Adrenal gland (tissue), 5 donors: ENCODE measurements at regions not wholly inside any gene's neighbourhood (a gene's known extent, or its start where the extent isn't known, plus 50 kb on each side); places are given as distances from the start of the nearest gene placed in this dataset.

ENCODE experiments used
- POLR2A ChIP-seq, 2 donors: fragments of 450-650 bp; IDR thresholded peaks; one replicate each; pipeline ENCODE4 v1.6.1; 2017; ENCODE audit warnings: antibody characterized with exemption in 2 of 2, mild to moderate bottlenecking in 2 of 2, moderate library complexity in 1 of 2
- TF ChIP-seq, protein P1 (sequence below), 6 experiments: fragments of 450-650 bp in 4 of 6; fragments of 200-600 bp in 2 of 6; sonication (generic) in 1 of 6; IDR thresholded peaks; 1 replicate in 5 of 6; 2 replicates in 1 of 6; pipeline versions ENCODE4 v1.5.1 to v1.8.0; 2016 to 2021; ENCODE audit warnings: antibody characterized with exemption in 6 of 6, mild to moderate bottlenecking in 2 of 6, moderate library complexity in 1 of 6
- donor health status: DM: no; HTN: no; CAD: no.

- TF ChIP-seq, protein P1, sequence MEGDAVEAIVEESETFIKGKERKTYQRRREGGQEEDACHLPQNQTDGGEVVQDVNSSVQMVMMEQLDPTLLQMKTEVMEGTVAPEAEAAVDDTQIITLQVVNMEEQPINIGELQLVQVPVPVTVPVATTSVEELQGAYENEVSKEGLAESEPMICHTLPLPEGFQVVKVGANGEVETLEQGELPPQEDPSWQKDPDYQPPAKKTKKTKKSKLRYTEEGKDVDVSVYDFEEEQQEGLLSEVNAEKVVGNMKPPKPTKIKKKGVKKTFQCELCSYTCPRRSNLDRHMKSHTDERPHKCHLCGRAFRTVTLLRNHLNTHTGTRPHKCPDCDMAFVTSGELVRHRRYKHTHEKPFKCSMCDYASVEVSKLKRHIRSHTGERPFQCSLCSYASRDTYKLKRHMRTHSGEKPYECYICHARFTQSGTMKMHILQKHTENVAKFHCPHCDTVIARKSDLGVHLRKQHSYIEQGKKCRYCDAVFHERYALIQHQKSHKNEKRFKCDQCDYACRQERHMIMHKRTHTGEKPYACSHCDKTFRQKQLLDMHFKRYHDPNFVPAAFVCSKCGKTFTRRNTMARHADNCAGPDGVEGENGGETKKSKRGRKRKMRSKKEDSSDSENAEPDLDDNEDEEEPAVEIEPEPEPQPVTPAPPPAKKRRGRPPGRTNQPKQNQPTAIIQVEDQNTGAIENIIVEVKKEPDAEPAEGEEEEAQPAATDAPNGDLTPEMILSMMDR (IDR thresholded peaks at IDR 0.05) = no peak
- TF ChIP-seq POLR2A (IDR thresholded peaks at IDR 0.05) = no peak
Measured at GRCh38 chr14:98288825-98289224, 983.2 kb downstream of the BCL11B start.
